Mesenchymal stem cell (in vitro differentiated cells and primary cell): ENCODE measurements at regions not wholly inside any gene's neighbourhood (a gene's known extent, or its start where the extent isn't known, plus 50 kb on each side); places are given as distances from the start of the nearest gene placed in this dataset.

Experiments
- DNase-seq: peaks from one replicate; pipeline ENCODE4 v3.0.0-alpha.2; 2013
- H2AFZ ChIP-seq: one replicate; pipeline ENCODE4 v1.6.1; 2013; ENCODE audit warnings: low read depth, mild to moderate bottlenecking, control low read depth, inconsistent platforms, low read length, moderate library complexity
- H2AK5ac ChIP-seq: 2 replicates; pipeline ENCODE4 v1.6.1; 2013; ENCODE audit warnings: low read length, moderate library complexity, mild to moderate bottlenecking, inconsistent platforms; ENCODE audit not compliant: severe bottlenecking
- H2BK120ac ChIP-seq: one replicate; pipeline ENCODE4 v1.6.1; 2013; ENCODE audit warnings: low read depth, mild to moderate bottlenecking, inconsistent platforms, low read length, moderate library complexity
- H2BK12ac ChIP-seq, 2 experiments: one replicate each; pipeline ENCODE4 v1.6.1; 2013; ENCODE audit warnings: inconsistent platforms in 2 of 2, low read length in 2 of 2, mild to moderate bottlenecking in 2 of 2, moderate library complexity in 2 of 2, control low read depth in 1 of 2
- H2BK15ac ChIP-seq: one replicate; pipeline ENCODE4 v1.6.1; 2013; ENCODE audit warnings: mild to moderate bottlenecking, low read depth, inconsistent platforms; ENCODE audit not compliant: poor library complexity, severe bottlenecking
- H2BK5ac ChIP-seq: 2 replicates; pipeline ENCODE4 v1.6.1; 2013; ENCODE audit warnings: low read depth, mild to moderate bottlenecking, low read length, control low read depth, inconsistent platforms; ENCODE audit not compliant: poor library complexity, severe bottlenecking
- H3K14ac ChIP-seq, 2 experiments: one replicate each; pipeline ENCODE4 v1.6.1; 2013; ENCODE audit warnings: inconsistent platforms in 2 of 2, low read length in 2 of 2, control low read depth in 1 of 2, mild to moderate bottlenecking in 1 of 2, moderate library complexity in 1 of 2
- H3K18ac ChIP-seq, 2 experiments: one replicate each; pipeline ENCODE4 v1.6.1; 2013; ENCODE audit warnings: inconsistent platforms in 2 of 2, low read length in 2 of 2, control low read depth in 1 of 2, low read depth in 1 of 2, mild to moderate bottlenecking in 1 of 2
- H3K23ac ChIP-seq, 2 experiments: one replicate each; pipeline ENCODE4 v1.6.1; 2013; ENCODE audit warnings: inconsistent platforms in 2 of 2, low read length in 2 of 2, mild to moderate bottlenecking in 2 of 2, moderate library complexity in 2 of 2, control low read depth in 1 of 2
- H3K27ac ChIP-seq: 2 replicates; pipeline ENCODE4 v1.5.1; 2013; ENCODE audit warnings: mild to moderate bottlenecking, moderate library complexity, low read length, control low read depth, inconsistent platforms; ENCODE audit not compliant: poor library complexity, severe bottlenecking
- H3K27me3 ChIP-seq, 2 experiments: 2 replicates each; pipeline versions ENCODE4 v1.6.1 to v1.7.0; 2013; ENCODE audit warnings: low read length in 2 of 2, mild to moderate bottlenecking in 2 of 2, moderate library complexity in 2 of 2, control low read depth in 1 of 2, inconsistent platforms in 1 of 2; ENCODE audit not compliant: control insufficient read depth in 1 of 2, insufficient read depth in 1 of 2
- H3K36me3 ChIP-seq, 2 experiments: 2 replicates each; pipeline versions ENCODE4 v1.6.1 to v1.7.0; 2013; ENCODE audit warnings: low read length in 2 of 2, control low read depth in 1 of 2, inconsistent platforms in 1 of 2, low read depth in 1 of 2, mild to moderate bottlenecking in 1 of 2; ENCODE audit not compliant: insufficient read depth in 2 of 2, control insufficient read depth in 1 of 2
- H3K4ac ChIP-seq, 2 experiments: one replicate each; pipeline ENCODE4 v1.6.1; 2013; ENCODE audit warnings: inconsistent platforms in 2 of 2, low read length in 2 of 2, mild to moderate bottlenecking in 2 of 2, moderate library complexity in 2 of 2, control low read depth in 1 of 2, low read depth in 1 of 2
- H3K4me1 ChIP-seq: 2 replicates; pipeline ENCODE4 v1.6.1; 2013; ENCODE audit warnings: low read depth, low read length, control low read depth; ENCODE audit not compliant: control insufficient read depth, insufficient read depth
- H3K4me2 ChIP-seq: 2 replicates; pipeline ENCODE4 v1.6.1; 2013; ENCODE audit warnings: low read length, mild to moderate bottlenecking, inconsistent platforms; ENCODE audit not compliant: poor library complexity, severe bottlenecking
- H3K4me3 ChIP-seq, 2 experiments: 2 replicates each; pipeline versions ENCODE4 v1.5.1 to v1.7.0; 2013; ENCODE audit warnings: low read length in 2 of 2, mild to moderate bottlenecking in 2 of 2, control low read depth in 1 of 2, low read depth in 1 of 2; ENCODE audit not compliant: insufficient read depth in 1 of 2
- H3K79me1 ChIP-seq: replicated peaks from 2 replicates; pipeline ENCODE4 v1.6.1; 2013; ENCODE audit warnings: mild to moderate bottlenecking, control low read depth, low read length, inconsistent platforms; ENCODE audit not compliant: poor library complexity, severe bottlenecking
- H3K9ac ChIP-seq: 2 replicates; pipeline ENCODE4 v1.7.0; 2013; ENCODE audit warnings: mild to moderate bottlenecking, low read length, moderate library complexity
- H3K9me3 ChIP-seq: 2 replicates; pipeline ENCODE4 v1.7.0; 2013; ENCODE audit warnings: mild to moderate bottlenecking, low read length; ENCODE audit not compliant: control insufficient read depth
- H4K8ac ChIP-seq: one replicate; pipeline ENCODE4 v1.6.1; 2013; ENCODE audit warnings: inconsistent platforms, mild to moderate bottlenecking, low read length, moderate library complexity
- H4K91ac ChIP-seq: one replicate; pipeline ENCODE4 v1.6.1; 2013; ENCODE audit warnings: mild to moderate bottlenecking, low read length, inconsistent platforms
- WGBS: methylation state at CpG from one replicate; pipeline ENCODE4 v1.1.7; 2013; ENCODE audit warnings: mixed read lengths; 5-methylcytosine and 5-hydroxymethylcytosine counted together

GRCh38 chr3:153244961-153245360 is 82.9 kb downstream of the RAP2B start:
- no peak overlapping the region for H2BK120ac ChIP-seq
- H3K4ac ChIP-seq: no peak overlapping the region
- no peaks in the 10 kb centered on the region for H3K79me1 ChIP-seq
- no peak overlapping the region for H3K18ac ChIP-seq
- peak; percentile 48 for DNase-seq
- H2AFZ ChIP-seq: no peak overlapping the region
- H2AK5ac ChIP-seq: no peak overlapping the region
- H2BK15ac ChIP-seq: no peak overlapping the region
- no peaks in the 10 kb centered on the region for H3K27me3 ChIP-seq
- no peaks in the 10 kb centered on the region for H3K4me1 ChIP-seq
- H3K14ac ChIP-seq: no peak overlapping the region
- no peak overlapping the region for H4K91ac ChIP-seq
- H3K4me3 ChIP-seq: no peak overlapping the region
- peaks cover 9% of the 10 kb centered on the region for H3K9me3 ChIP-seq
- no peak overlapping the region for H2BK12ac ChIP-seq
- no peak overlapping the region for H3K27ac ChIP-seq
- H3K23ac ChIP-seq: no peak overlapping the region
- H3K36me3 ChIP-seq: no peaks in the 10 kb centered on the region
- WGBS: 95% methylated on average over 3 of the region's 3 CpGs
- no peak overlapping the region for H4K8ac ChIP-seq
- H3K4me2 ChIP-seq: no peak overlapping the region
- H2BK5ac ChIP-seq: no peak overlapping the region
- no peak overlapping the region for H3K9ac ChIP-seq

GRCh38 chr3:153245661-153246060 is 83.6 kb downstream of the RAP2B start:
- Histone ChIP-seq H3K14ac (no peak overlapping the region), H3K4me1 (no peaks in the 10 kb centered on the region), H2AFZ (no peak overlapping the region), H3K23ac (no peak overlapping the region), H3K18ac (no peak overlapping the region), H2BK120ac (no peak overlapping the region), H3K9ac (no peak overlapping the region), H2AK5ac (no peak overlapping the region), H3K79me1 (no peaks in the 10 kb centered on the region), H4K91ac (no peak overlapping the region), H3K27me3 (no peaks in the 10 kb centered on the region), H3K4me3 (no peak overlapping the region), H3K4ac (no peak overlapping the region), H3K27ac (no peak overlapping the region), H2BK5ac (no peak overlapping the region), H2BK12ac (no peak overlapping the region), H4K8ac (no peak overlapping the region), H3K9me3 (peaks cover 9% of the 10 kb centered on the region), H2BK15ac (no peak overlapping the region), H3K36me3 (no peaks in the 10 kb centered on the region), H3K4me2 (no peak overlapping the region)
- DNase-seq: no peak
- no CpG with 5 or more reads among the region's 2 CpGs for WGBS

- Histone ChIP-seq H3K27me3 (no peaks in the 10 kb centered on the region), H2AK5ac (no peak overlapping the region), H2BK15ac (no peak overlapping the region), H3K4me3 (no peak overlapping the region), H3K9ac (peak overlapping the region; percentile 75), H3K4ac (no peak overlapping the region), H4K91ac (no peak overlapping the region), H2BK12ac (no peak overlapping the region), H3K9me3 (peaks cover 9% of the 10 kb centered on the region), H3K27ac (no peak overlapping the region), H3K14ac (no peak overlapping the region), H3K4me1 (no peaks in the 10 kb centered on the region), H2AFZ (no peak overlapping the region), H3K36me3 (no peaks in the 10 kb centered on the region), H3K18ac (no peak overlapping the region), H4K8ac (no peak overlapping the region), H3K79me1 (no peaks in the 10 kb centered on the region), H2BK120ac (no peak overlapping the region), H3K23ac (no peak overlapping the region), H3K4me2 (no peak overlapping the region), H2BK5ac (no peak overlapping the region)
- no peak for DNase-seq
- WGBS: no CpG with 5 or more reads among the region's 1 CpG
These were observed 84.3 kb downstream of the RAP2B start for GRCh38 chr3:153246331-153246730.

- no CpG with 5 or more reads among the region's 1 CpG for WGBS
- H4K91ac ChIP-seq: no peak overlapping the region
- no peak overlapping the region for H3K4ac ChIP-seq
- no peak overlapping the region for H3K4me2 ChIP-seq
- no peak overlapping the region for H3K23ac ChIP-seq
- H3K4me1 ChIP-seq: no peaks in the 10 kb centered on the region
- H2AFZ ChIP-seq: no peak overlapping the region
- no peak overlapping the region for H3K4me3 ChIP-seq
- H3K79me1 ChIP-seq: no peaks in the 10 kb centered on the region
- H3K18ac ChIP-seq: no peak overlapping the region
- peak; percentile 69 for DNase-seq
- no peak overlapping the region for H2BK5ac ChIP-seq
- H2AK5ac ChIP-seq: no peak overlapping the region
- no peak overlapping the region for H2BK15ac ChIP-seq
- H3K9me3 ChIP-seq: peaks cover 8% of the 10 kb centered on the region
- no peaks in the 10 kb centered on the region for H3K36me3 ChIP-seq
- H3K27ac ChIP-seq: no peak overlapping the region
- H3K9ac ChIP-seq: peak overlapping the region; percentile 75
- no peaks in the 10 kb centered on the region for H3K27me3 ChIP-seq
- H4K8ac ChIP-seq: no peak overlapping the region
- no peak overlapping the region for H2BK12ac ChIP-seq
- no peak overlapping the region for H2BK120ac ChIP-seq
- H3K14ac ChIP-seq: no peak overlapping the region
These were observed 84.8 kb downstream of the RAP2B start for GRCh38 chr3:153246806-153247205.
